Mesodermal cell (in vitro differentiated cells): ENCODE measurements at regions not wholly inside any gene's neighbourhood (a gene's known extent, or its start where the extent isn't known, plus 50 kb on each side); places are given as distances from the start of the nearest gene placed in this dataset.

Experiments
- H3K27ac ChIP-seq: 2 replicates; pipeline ENCODE4 v1.7.0; 2013; ENCODE audit warnings: mild to moderate bottlenecking, low read depth, low read length, moderate library complexity; ENCODE audit not compliant: severe bottlenecking
- H3K36me3 ChIP-seq: 2 replicates; pipeline ENCODE4 v1.7.1; 2013; ENCODE audit warnings: mild to moderate bottlenecking, low read length, moderate library complexity; ENCODE audit not compliant: control insufficient read depth, insufficient read depth
- H3K4me1 ChIP-seq: one replicate; pipeline ENCODE4 v1.7.1; 2013; ENCODE audit warnings: mild to moderate bottlenecking, low read length; ENCODE audit not compliant: insufficient read depth, control insufficient read depth, poor library complexity, severe bottlenecking
- H3K4me3 ChIP-seq: 2 replicates; pipeline ENCODE4 v1.7.0; 2013; ENCODE audit warnings: low read length, control low read depth, mild to moderate bottlenecking; ENCODE audit not compliant: insufficient read depth, poor library complexity, severe bottlenecking; ENCODE audit errors: extremely low read depth
- H3K9me3 ChIP-seq: 2 replicates; pipeline ENCODE4 v1.7.1; 2013; ENCODE audit warnings: mild to moderate bottlenecking, low read length, moderate library complexity; ENCODE audit not compliant: control insufficient read depth
- WGBS, 2 experiments: methylation state at CpG; one replicate each; pipeline ENCODE4 v1.1.5; 2013; ENCODE audit warnings: missing lambda C conversion rate in 2 of 2; ENCODE audit not compliant: insufficient coverage in 2 of 2; 5-methylcytosine and 5-hydroxymethylcytosine counted together

DNA sequence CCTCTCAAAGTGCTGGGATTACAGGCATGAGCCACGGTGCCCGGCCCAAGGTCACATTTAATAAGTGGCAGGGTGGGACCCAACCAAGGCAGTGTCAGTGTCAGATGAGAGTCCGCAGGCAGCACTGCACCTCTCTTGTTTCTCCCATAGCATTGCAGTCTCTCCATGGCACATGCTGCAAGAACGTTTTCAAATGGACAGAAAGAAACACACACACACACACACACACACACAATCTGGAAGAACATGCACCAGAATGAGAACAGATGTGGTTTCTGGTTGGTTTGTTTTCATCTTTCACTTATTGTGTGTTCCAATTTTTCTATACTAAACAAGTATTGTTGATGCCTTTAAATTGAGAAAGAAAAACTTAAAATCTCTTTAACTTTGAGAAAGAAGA, 126.5 kb downstream of the SYF2 start:
- 83 to 93% methylated on average over 3 to 4 of the region's 4 CpGs for WGBS, 2 experiments
- no peaks in the 10 kb centered on the region for H3K36me3 ChIP-seq
- H3K9me3 ChIP-seq = peaks cover 5% of the 10 kb centered on the region
- H3K4me3 ChIP-seq = no peak overlapping the region
- H3K27ac ChIP-seq = no peak overlapping the region
- H3K4me1 ChIP-seq = no peaks in the 10 kb centered on the region

GRCh38 chr1:25104932-25105561, 127.3 kb downstream of the SYF2 start:
- 83 to 100% methylated on average over 1 of the region's 1 CpG for WGBS, 2 experiments
- Histone ChIP-seq H3K9me3 (peaks cover 5% of the 10 kb centered on the region), H3K27ac (no peak overlapping the region), H3K4me3 (no peak overlapping the region), H3K4me1 (no peaks in the 10 kb centered on the region), H3K36me3 (no peaks in the 10 kb centered on the region)

- H3K36me3 ChIP-seq = no peaks in the 10 kb centered on the region
- H3K9me3 ChIP-seq = no peaks in the 10 kb centered on the region
- H3K4me1 ChIP-seq = peaks cover 15% of the 10 kb centered on the region
- H3K4me3 ChIP-seq = no peak overlapping the region
- H3K27ac ChIP-seq = no peak overlapping the region
- 90 to 94% methylated on average over 6 to 10 of the region's 10 CpGs for WGBS, 2 experiments
Observed at GRCh38 chr1:25103164-25103795, 129.0 kb downstream of the SYF2 start.

DNA sequence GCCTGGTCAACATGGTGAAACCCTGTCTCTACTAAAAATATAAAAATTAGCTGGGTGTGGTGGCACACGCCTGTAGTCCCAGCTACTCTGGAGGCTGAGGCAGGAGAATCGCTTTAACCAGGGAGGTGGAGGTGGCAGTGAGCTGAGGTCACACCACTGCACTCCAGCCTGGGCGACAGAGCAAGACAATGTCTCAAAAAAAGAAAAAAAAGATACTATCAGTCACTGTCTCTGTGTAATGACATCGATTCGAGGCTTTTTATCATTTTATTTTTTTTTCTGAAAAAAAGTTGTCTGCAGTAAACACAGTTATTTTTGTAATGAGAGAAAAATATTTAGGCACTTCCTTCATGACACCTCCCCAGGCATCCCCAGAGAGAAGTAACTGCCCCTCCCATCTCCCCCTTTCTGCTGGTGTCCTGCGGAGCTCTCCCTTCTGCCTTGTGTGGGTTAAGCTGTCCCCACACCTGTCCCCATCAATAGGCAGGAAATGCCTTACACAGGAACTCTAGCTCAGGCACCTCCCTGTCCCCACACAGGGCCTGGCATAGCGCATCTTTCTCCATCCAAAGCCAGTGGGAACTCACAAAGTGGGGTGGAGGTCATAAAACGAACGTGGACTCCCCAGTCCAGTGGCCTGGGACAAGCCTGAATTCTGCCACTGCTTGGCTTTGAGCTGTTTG, 132.0 kb downstream of the SYF2 start:
- Histone ChIP-seq H3K9me3 (no peaks in the 10 kb centered on the region), H3K36me3 (no peaks in the 10 kb centered on the region), H3K4me3 (no peak overlapping the region), H3K27ac (no peak overlapping the region), H3K4me1 (peaks cover 15% of the 10 kb centered on the region)
- 66 to 67% methylated on average over 5 to 6 of the region's 9 CpGs for WGBS, 2 experiments

DNA sequence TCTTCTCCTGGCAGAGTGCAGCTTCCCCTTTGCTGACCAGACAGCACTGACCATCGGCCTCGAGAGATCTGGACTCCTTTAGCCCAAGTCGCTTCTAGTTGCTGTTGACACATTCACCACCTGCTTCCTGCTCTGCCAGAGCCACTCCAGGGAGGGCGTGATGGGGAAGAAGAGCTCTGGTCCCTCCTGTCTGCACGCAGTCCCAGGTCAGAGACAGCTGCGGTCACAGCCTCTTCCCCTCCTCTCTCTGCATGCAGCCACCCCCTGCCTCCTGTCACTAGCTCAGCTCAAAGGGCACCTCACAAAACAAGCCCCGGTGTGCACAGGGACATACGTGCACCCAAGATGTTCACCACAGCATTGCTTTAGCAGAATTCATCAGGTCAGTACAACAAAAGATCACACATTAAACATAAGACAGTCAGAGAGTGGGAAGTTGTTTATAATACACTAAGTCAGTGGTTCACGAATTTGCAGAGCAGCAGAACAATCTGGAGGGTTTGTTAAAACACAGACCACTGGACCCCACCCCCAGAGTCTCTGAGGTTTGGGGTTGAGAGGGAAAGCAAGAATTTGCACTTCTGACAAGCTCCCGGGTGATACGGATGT, 132.9 kb downstream of the SYF2 start:
- Histone ChIP-seq H3K4me3 (no peak overlapping the region), H3K9me3 (no peaks in the 10 kb centered on the region), H3K36me3 (no peaks in the 10 kb centered on the region), H3K4me1 (peaks cover 15% of the 10 kb centered on the region), H3K27ac (no peak overlapping the region)
- WGBS, 2 experiments = 38 to 54% methylated on average over 3 to 6 of the region's 11 CpGs

GRCh38 chr1:25098717-25099116, 133.6 kb downstream of the SYF2 start:
- H3K4me1 ChIP-seq = peaks cover 15% of the 10 kb centered on the region
- H3K27ac ChIP-seq = no peak overlapping the region
- H3K9me3 ChIP-seq = no peaks in the 10 kb centered on the region
- no peaks in the 10 kb centered on the region for H3K36me3 ChIP-seq
- 80 to 93% methylated on average over 2 to 4 of the region's 4 CpGs for WGBS, 2 experiments
- no peak overlapping the region for H3K4me3 ChIP-seq

- H3K9me3 ChIP-seq = no peaks in the 10 kb centered on the region
- WGBS, 2 experiments = 80 to 89% methylated on average over 4 to 5 of the region's 8 CpGs
- H3K36me3 ChIP-seq = no peaks in the 10 kb centered on the region
- no peak overlapping the region for H3K27ac ChIP-seq
- no peak overlapping the region for H3K4me3 ChIP-seq
- H3K4me1 ChIP-seq = peaks cover 17% of the 10 kb centered on the region
Observed at GRCh38 chr1:25096307-25097150, 135.8 kb downstream of the SYF2 start.

DNA sequence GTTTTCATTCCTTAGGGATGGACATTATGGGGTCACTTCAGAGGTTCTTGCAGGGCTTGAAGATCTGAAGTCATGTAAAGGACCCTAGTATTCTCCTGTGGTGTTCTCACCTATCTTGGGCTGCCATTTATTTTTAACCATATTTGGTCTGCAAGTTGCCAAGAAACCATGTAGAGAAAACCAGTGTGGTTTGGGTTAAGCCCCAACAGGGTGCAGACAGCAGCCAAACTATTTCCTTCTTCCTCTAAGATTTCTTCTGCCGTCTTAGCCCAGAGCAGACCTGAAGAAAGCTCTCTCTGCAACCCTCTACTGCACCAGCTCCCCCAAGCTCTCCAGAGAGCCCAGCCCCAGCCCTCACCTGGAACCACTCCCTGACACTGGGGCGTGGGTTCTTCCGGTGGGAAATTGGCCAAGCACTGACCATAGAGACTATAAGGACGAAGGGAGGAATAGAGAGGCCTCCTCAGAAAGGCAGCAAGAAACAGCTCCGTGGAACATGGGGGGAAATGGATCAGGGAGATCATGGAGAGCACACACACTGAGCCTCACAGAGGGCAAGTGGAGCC, 136.6 kb downstream of the SYF2 start:
- no peak overlapping the region for H3K4me3 ChIP-seq
- H3K36me3 ChIP-seq = no peaks in the 10 kb centered on the region
- H3K27ac ChIP-seq = no peak overlapping the region
- no peaks in the 10 kb centered on the region for H3K9me3 ChIP-seq
- peaks cover 19% of the 10 kb centered on the region for H3K4me1 ChIP-seq
- WGBS, 2 experiments = 93 to 94% methylated on average over 4 to 5 of the region's 5 CpGs

DNA sequence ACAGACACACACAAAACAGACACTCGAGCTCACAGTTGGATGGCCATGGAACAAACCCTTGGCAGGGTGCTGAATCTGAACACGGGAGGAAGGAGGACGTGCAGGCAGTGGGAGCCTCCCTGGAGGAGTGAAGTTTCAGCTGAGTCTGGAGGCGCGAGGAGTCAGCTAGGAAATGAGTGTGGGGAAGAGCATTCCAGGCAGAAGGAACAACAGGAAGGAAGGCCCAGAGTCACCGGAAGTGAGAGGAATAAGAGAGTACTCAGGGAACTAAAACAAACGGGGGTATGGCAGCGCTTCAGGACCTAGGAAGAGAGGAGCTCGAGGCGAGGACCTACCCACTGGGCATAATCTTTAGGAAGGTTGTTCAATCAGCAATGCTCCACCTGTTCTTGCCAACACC, 137.3 kb downstream of the SYF2 start:
- H3K27ac ChIP-seq = no peak overlapping the region
- H3K4me1 ChIP-seq = peaks cover 19% of the 10 kb centered on the region
- no peaks in the 10 kb centered on the region for H3K9me3 ChIP-seq
- 92 to 96% methylated on average over 9 of the region's 10 CpGs for WGBS, 2 experiments
- no peaks in the 10 kb centered on the region for H3K36me3 ChIP-seq
- no peak overlapping the region for H3K4me3 ChIP-seq

DNA sequence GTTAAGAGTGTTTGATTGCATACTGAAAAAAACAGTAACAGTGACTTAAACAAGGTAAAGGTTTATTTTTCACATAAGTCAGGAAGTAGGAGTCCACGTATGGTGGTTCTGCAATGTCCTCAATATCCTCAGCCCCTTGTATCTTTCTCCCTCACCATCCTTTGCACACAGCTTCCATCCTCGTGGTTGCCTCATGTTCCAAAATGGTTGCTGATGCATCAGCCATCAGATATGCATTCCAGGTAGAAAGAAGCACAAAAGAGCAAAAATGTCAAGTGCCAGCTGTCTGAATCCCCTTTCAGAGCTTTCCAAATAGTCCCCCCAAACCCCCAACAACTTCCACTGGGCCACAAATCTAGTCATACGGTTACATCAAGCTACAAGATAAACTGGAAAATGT, 138.1 kb downstream of the SYF2 start:
- no peak overlapping the region for H3K27ac ChIP-seq
- no peaks in the 10 kb centered on the region for H3K9me3 ChIP-seq
- 83 to 94% methylated on average over 2 of the region's 3 CpGs for WGBS, 2 experiments
- peaks cover 11% of the 10 kb centered on the region for H3K4me1 ChIP-seq
- H3K4me3 ChIP-seq = no peak overlapping the region
- H3K36me3 ChIP-seq = no peaks in the 10 kb centered on the region
